ENCODE measurements at regions not wholly inside any gene's neighbourhood (a gene's known extent, or its start where the extent isn't known, plus 50 kb on each side); places are given as distances from the start of the nearest gene placed in this dataset.

DNA sequence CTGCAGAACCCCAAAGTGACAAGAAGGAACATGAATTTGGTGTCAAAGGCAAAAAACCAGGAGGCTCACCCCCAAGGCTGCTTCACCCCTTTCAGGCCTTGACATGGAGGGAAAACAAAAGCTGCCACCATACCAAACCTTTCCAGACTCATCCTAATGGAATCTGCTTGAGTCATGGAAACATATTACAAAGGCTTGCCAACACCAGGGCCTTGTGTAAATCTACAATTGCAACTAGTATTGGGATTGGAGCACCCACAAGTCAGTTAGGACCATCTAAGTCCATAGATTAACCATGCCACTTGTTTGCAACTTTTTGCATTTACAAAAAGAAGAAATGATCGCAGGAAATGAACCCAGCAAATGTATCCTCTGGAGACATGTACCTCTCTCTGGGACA lies 297.6 kb downstream of the CDCA7 start:
- TF ChIP-seq EZH2 (IDR thresholded peaks at IDR 0.05): no peak
- TF ChIP-seq POLR2AphosphoS5 (IDR thresholded peaks at IDR 0.05; ENCODE audit: borderline replicate concordance, low read depth, low read length): no peak
- no peak for TF ChIP-seq FOXP2 (optimal IDR thresholded peaks at IDR 0.05; ENCODE audit: control extremely low read depth, extremely low read length, insufficient read depth)
